Neural crest cell (in vitro differentiated cells): ENCODE measurements at regions not wholly inside any gene's neighbourhood (a gene's known extent, or its start where the extent isn't known, plus 50 kb on each side); places are given as distances from the start of the nearest gene placed in this dataset.

Experiments
- DNase-seq: peaks from one replicate; pipeline ENCODE4 v3.0.0; 2021; ENCODE audit warnings: low read depth, mixed read lengths, low spot score
- H3K27ac Mint-ChIP-seq: one replicate; pipeline ENCODE4 v1.8.0; 2021; ENCODE audit warnings: mild to moderate bottlenecking, mixed read lengths; ENCODE audit not compliant: unreplicated experiment
- H3K27me3 Mint-ChIP-seq: 2 replicates; pipeline ENCODE4 v1.8.0; 2021; ENCODE audit warnings: low read depth, mild to moderate bottlenecking, mixed read lengths
- H3K36me3 Mint-ChIP-seq: 2 replicates; pipeline ENCODE4 v1.8.0; 2021; ENCODE audit warnings: low read depth, mild to moderate bottlenecking, mixed read lengths
- H3K4me1 Mint-ChIP-seq: 2 replicates; pipeline ENCODE4 v1.8.0; 2021; ENCODE audit warnings: mixed read lengths
- H3K4me3 Mint-ChIP-seq: one replicate; pipeline ENCODE4 v1.8.0; 2021; ENCODE audit warnings: mild to moderate bottlenecking, mixed read lengths
- H3K9me3 Mint-ChIP-seq: 2 replicates; pipeline ENCODE4 v1.8.0; 2021; ENCODE audit warnings: mixed read lengths
- TF ChIP-seq, protein P1 (sequence below): fragments of 200-600 bp; sonication (generic); conservative IDR thresholded peaks from 2 replicates; pipeline ENCODE4 v1.5.0; 2021; ENCODE audit warnings: antibody characterized with exemption, mild to moderate bottlenecking

DNA sequence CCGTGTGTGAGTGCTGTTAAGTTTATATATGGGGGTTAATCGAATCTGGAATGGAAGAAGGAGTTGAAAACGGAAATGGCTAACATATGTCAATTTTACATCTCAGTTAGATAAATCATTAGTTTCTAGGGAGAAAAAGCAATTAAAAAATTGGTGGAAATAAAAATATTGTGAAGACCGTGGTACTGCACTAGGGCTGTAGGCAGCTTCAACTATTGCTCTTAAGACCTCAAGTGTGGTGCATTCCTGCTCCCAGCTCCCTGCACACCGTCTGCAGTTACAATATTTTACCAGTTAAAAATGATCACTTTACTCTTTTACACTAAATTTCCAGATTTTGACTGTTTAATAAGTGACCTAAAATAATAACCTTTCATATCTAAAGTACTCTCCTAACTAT is 977.3 kb upstream of the POU3F3 start:
- TF ChIP-seq, protein P1, sequence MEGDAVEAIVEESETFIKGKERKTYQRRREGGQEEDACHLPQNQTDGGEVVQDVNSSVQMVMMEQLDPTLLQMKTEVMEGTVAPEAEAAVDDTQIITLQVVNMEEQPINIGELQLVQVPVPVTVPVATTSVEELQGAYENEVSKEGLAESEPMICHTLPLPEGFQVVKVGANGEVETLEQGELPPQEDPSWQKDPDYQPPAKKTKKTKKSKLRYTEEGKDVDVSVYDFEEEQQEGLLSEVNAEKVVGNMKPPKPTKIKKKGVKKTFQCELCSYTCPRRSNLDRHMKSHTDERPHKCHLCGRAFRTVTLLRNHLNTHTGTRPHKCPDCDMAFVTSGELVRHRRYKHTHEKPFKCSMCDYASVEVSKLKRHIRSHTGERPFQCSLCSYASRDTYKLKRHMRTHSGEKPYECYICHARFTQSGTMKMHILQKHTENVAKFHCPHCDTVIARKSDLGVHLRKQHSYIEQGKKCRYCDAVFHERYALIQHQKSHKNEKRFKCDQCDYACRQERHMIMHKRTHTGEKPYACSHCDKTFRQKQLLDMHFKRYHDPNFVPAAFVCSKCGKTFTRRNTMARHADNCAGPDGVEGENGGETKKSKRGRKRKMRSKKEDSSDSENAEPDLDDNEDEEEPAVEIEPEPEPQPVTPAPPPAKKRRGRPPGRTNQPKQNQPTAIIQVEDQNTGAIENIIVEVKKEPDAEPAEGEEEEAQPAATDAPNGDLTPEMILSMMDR = no peak
- H3K27me3 Mint-ChIP-seq = no peaks in the 10 kb centered on the region
- H3K4me1 Mint-ChIP-seq = peaks cover 31% of the 10 kb centered on the region
- no peak for DNase-seq
- H3K9me3 Mint-ChIP-seq = no peaks in the 10 kb centered on the region
- no peak overlapping the region for H3K4me3 Mint-ChIP-seq
- H3K36me3 Mint-ChIP-seq = no peaks in the 10 kb centered on the region
- H3K27ac Mint-ChIP-seq = no peak overlapping the region

DNA sequence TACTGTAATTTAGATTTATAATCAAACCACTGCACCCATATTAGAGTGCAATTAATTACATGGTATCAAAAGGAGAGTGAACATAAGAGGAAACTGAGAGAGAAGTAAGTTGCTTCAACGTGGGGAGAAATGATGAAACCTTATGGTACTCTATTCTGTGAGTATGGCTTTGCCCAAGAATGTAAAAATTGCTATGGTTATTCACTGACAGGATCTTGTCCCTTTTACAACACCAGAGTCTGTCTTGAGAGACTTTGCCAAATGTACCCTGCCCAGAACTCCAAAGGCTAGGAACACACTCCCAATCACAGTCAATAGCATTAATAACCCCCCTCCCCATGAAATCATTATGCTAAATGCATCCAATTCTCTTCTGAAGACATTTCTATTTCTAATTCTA is 974.8 kb upstream of the POU3F3 start:
- Mint-ChIP-seq H3K36me3 (no peaks in the 10 kb centered on the region), H3K4me3 (no peak overlapping the region), H3K4me1 (peaks cover 36% of the 10 kb centered on the region), H3K27ac (no peak overlapping the region), H3K9me3 (no peaks in the 10 kb centered on the region), H3K27me3 (no peaks in the 10 kb centered on the region)
- TF ChIP-seq, protein P1 = no peak
- no peak for DNase-seq

DNA sequence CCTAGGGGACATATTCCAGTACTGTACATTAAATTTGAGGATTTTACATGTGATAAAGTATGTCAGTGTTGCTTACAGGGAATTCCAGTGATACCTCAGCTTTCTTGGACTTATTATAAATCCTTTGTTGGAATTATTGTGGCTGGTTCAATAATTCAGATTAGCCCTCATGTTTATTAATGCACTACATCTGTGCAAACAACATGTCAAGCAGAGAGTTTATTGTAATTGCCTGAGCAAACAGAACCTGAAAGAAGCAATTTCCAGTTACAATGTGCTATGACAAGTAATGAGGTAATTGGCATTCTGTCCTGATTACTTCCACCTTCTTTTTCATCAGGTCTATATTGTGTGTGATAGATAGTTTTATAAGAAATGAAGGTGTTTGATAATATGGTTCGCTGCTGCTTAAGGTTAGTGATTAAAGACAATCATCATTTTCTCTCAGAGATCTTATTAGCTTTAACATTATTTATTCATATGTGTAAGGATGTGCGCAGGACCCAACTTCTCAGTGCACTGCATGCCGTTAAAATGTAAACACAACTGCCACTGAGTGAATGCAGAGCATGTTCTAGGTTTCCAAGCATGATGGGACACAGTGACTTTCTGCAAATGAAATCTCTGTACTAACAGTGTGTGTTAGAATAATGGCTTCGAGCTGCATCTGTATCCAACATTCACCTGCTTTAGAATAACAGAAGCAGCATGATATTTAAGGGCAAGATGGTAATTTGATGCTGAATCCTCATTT is 973.7 kb upstream of the POU3F3 start:
- no peaks in the 10 kb centered on the region for H3K27me3 Mint-ChIP-seq
- H3K27ac Mint-ChIP-seq = no peak overlapping the region
- H3K4me3 Mint-ChIP-seq = no peak overlapping the region
- TF ChIP-seq, protein P1 = no peak
- H3K36me3 Mint-ChIP-seq = no peaks in the 10 kb centered on the region
- DNase-seq = no peak
- H3K9me3 Mint-ChIP-seq = no peaks in the 10 kb centered on the region
- H3K4me1 Mint-ChIP-seq = peaks cover 31% of the 10 kb centered on the region

DNA sequence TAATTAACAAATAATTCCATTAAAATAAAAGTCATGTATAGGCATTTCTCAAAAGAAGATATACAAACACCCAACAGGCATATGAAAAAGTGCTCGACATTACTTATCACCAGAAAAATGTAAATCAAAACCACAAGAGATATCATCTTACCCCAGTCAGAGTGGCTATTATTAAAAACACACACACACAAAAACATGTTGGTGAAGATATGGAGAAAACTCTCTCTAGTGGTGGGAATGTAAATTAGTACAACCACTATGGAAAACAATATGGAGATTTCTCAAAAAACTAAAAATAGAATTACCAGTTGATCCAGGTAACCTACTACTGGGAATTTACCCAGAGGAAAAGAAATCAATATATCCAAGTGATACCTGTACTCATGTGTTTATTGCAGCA is 966.3 kb upstream of the POU3F3 start:
- peaks cover 5% of the 10 kb centered on the region for H3K36me3 Mint-ChIP-seq
- no peak for DNase-seq
- peaks cover 6% of the 10 kb centered on the region for H3K9me3 Mint-ChIP-seq
- H3K27ac Mint-ChIP-seq = no peak overlapping the region
- TF ChIP-seq, protein P1 = no peak
- H3K27me3 Mint-ChIP-seq = no peaks in the 10 kb centered on the region
- H3K4me1 Mint-ChIP-seq = peaks cover 15% of the 10 kb centered on the region
- no peak overlapping the region for H3K4me3 Mint-ChIP-seq

DNA sequence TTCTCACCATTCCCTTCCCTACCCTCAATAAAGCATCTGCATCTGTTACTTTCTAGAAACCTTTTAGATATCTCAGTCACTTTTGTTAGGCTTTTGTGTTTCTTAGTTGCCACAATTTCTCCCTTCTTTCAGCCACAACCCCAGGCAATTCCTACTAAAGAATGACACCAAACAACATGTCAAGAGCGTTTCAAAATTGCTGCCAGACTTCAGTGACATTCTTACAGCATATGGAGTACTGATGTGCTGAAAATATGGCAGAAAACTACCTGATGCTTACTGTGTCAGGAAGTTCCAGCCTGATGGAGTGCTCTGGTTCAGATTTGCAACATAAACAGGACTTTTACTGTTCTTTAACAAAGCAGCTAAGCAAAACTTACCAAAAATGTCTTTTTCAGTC is 957.7 kb upstream of the POU3F3 start:
- no peak overlapping the region for H3K4me3 Mint-ChIP-seq
- TF ChIP-seq, protein P1 = no peak
- H3K27ac Mint-ChIP-seq = peak overlapping the region; percentile 73
- DNase-seq = no peak
- H3K36me3 Mint-ChIP-seq = no peaks in the 10 kb centered on the region
- H3K9me3 Mint-ChIP-seq = peaks cover 2% of the 10 kb centered on the region
- H3K4me1 Mint-ChIP-seq = peaks cover 9% of the 10 kb centered on the region
- no peaks in the 10 kb centered on the region for H3K27me3 Mint-ChIP-seq
